H9 (cell line): ENCODE measurements at regions not wholly inside any gene's neighbourhood (a gene's known extent, or its start where the extent isn't known, plus 50 kb on each side); places are given as distances from the start of the nearest gene placed in this dataset.

ENCODE experiments used
- DNase-seq: peaks from one replicate; pipeline ENCODE4 v3.0.0-alpha.2; 2017
- H2AFZ ChIP-seq: one replicate; pipeline ENCODE4 v1.6.1; 2013; ENCODE audit warnings: mild to moderate bottlenecking, low read length, control low read depth, moderate library complexity
- H2AK5ac ChIP-seq: 2 replicates; pipeline ENCODE4 v1.6.1; 2013; ENCODE audit warnings: low read length, control low read depth, mixed read lengths; ENCODE audit not compliant: insufficient read length
- H2BK120ac ChIP-seq: one replicate; pipeline ENCODE4 v1.6.1; 2013; ENCODE audit warnings: low read depth, mild to moderate bottlenecking, low read length, control low read depth, inconsistent platforms; ENCODE audit not compliant: poor library complexity, severe bottlenecking
- H2BK12ac ChIP-seq: 2 replicates; pipeline ENCODE4 v1.6.1; 2013; ENCODE audit warnings: low read length, control low read depth, mixed read lengths, low read depth; ENCODE audit not compliant: insufficient read length
- H2BK15ac ChIP-seq: 2 replicates; pipeline ENCODE4 v1.6.1; 2013; ENCODE audit warnings: low read depth, low read length, control low read depth
- H2BK20ac ChIP-seq: one replicate; pipeline ENCODE4 v1.6.1; 2013; ENCODE audit warnings: low read depth, mild to moderate bottlenecking, low read length, control low read depth, inconsistent platforms; ENCODE audit not compliant: poor library complexity, severe bottlenecking
- H2BK5ac ChIP-seq: 2 replicates; pipeline ENCODE4 v1.6.1; 2013; ENCODE audit warnings: low read length, control low read depth, mixed read lengths; ENCODE audit not compliant: insufficient read length
- H3K14ac ChIP-seq: 2 replicates; pipeline ENCODE4 v1.6.1; 2013; ENCODE audit warnings: low read length, control low read depth; ENCODE audit not compliant: insufficient read depth
- H3K18ac ChIP-seq: 2 replicates; pipeline ENCODE4 v1.6.1; 2013; ENCODE audit warnings: low read depth, mild to moderate bottlenecking, mixed read lengths, low read length, control low read depth; ENCODE audit not compliant: insufficient read length
- H3K23ac ChIP-seq: 2 replicates; pipeline ENCODE4 v1.6.1; 2013; ENCODE audit warnings: low read length, control low read depth, mixed read lengths, low read depth; ENCODE audit not compliant: insufficient read length
- H3K23me2 ChIP-seq: 2 replicates; pipeline ENCODE4 v1.6.1; 2013; ENCODE audit warnings: low read depth, mild to moderate bottlenecking, mixed read lengths, low read length, control low read depth; ENCODE audit not compliant: insufficient read length, poor library complexity, severe bottlenecking
- H3K27ac ChIP-seq: 2 replicates; pipeline ENCODE4 v1.5.1; 2013; ENCODE audit warnings: low read length, control low read depth, mixed read lengths, low read depth; ENCODE audit not compliant: insufficient read length
- H3K27me3 ChIP-seq: 2 replicates; pipeline ENCODE4 v1.6.1; 2013; ENCODE audit warnings: low read length, control low read depth, inconsistent platforms; ENCODE audit not compliant: insufficient read depth
- H3K4ac ChIP-seq: 2 replicates; pipeline ENCODE4 v1.6.1; 2013; ENCODE audit warnings: low read depth, mild to moderate bottlenecking, control low read depth, inconsistent platforms, low read length, moderate library complexity
- H3K4me1 ChIP-seq: 2 replicates; pipeline ENCODE4 v1.6.1; 2013; ENCODE audit warnings: low read length, control low read depth, inconsistent platforms; ENCODE audit not compliant: insufficient read depth
- H3K4me2 ChIP-seq: 2 replicates; pipeline ENCODE4 v1.6.1; 2013; ENCODE audit warnings: low read length, control low read depth, mixed read lengths; ENCODE audit not compliant: insufficient read length, insufficient read depth
- H3K56ac ChIP-seq: 2 replicates; pipeline ENCODE4 v1.6.1; 2013; ENCODE audit warnings: low read depth, mild to moderate bottlenecking, mixed read lengths, low read length, control low read depth; ENCODE audit not compliant: insufficient read length
- H3K79me1 ChIP-seq: 2 replicates; pipeline ENCODE4 v1.6.1; 2013; ENCODE audit warnings: low read depth, mild to moderate bottlenecking, moderate library complexity, low read length, control low read depth, inconsistent platforms; ENCODE audit not compliant: insufficient read depth, poor library complexity, severe bottlenecking
- H3K79me2 ChIP-seq: 2 replicates; pipeline ENCODE4 v1.6.1; 2013; ENCODE audit warnings: low read length, control low read depth, inconsistent platforms; ENCODE audit not compliant: insufficient read depth
- H3K9ac ChIP-seq: 2 replicates; pipeline ENCODE4 v1.6.1; 2013; ENCODE audit warnings: low read length, control low read depth, mixed read lengths; ENCODE audit not compliant: insufficient read length; ENCODE audit errors: extremely low read depth
- H3K9me3 ChIP-seq: one replicate; pipeline ENCODE4 v1.6.1; 2013; ENCODE audit warnings: low read depth, low read length, inconsistent platforms; ENCODE audit not compliant: control insufficient read depth
- H3T11ph ChIP-seq: one replicate; pipeline ENCODE4 v1.6.1; 2013; ENCODE audit warnings: mild to moderate bottlenecking, low read length, control low read depth, inconsistent platforms
- H4K20me1 ChIP-seq: one replicate; pipeline ENCODE4 v1.6.1; 2013; ENCODE audit not compliant: control insufficient read depth, insufficient read length, insufficient read depth
- H4K5ac ChIP-seq: 2 replicates; pipeline ENCODE4 v1.6.1; 2013; ENCODE audit warnings: low read depth, mild to moderate bottlenecking, mixed read lengths, low read length, control low read depth; ENCODE audit not compliant: insufficient read length
- H4K8ac ChIP-seq: replicated peaks from 2 replicates; pipeline ENCODE4 v1.6.1; 2013; ENCODE audit warnings: low read length, control low read depth, mixed read lengths, low read depth; ENCODE audit not compliant: insufficient read length
- H4K91ac ChIP-seq: 2 replicates; pipeline ENCODE4 v1.6.1; 2013; ENCODE audit warnings: low read depth, mild to moderate bottlenecking, moderate library complexity, mixed read lengths, low read length, control low read depth; ENCODE audit not compliant: insufficient read length
- H3K27ac Mint-ChIP-seq, 3 experiments: 2 replicates in 2 of 3; 3 replicates in 1 of 3; pipeline ENCODE4 v1.8.0; 2020 to 2021; ENCODE audit warnings: mixed read lengths in 3 of 3, mild to moderate bottlenecking in 1 of 3, moderate library complexity in 1 of 3
- H3K27me3 Mint-ChIP-seq: 2 replicates; pipeline ENCODE4 v1.8.0; 2021; ENCODE audit warnings: low read depth, mild to moderate bottlenecking, moderate library complexity, mixed read lengths
- H3K36me3 Mint-ChIP-seq, 3 experiments: 2 replicates in 2 of 3; 3 replicates in 1 of 3; pipeline ENCODE4 v1.8.0; 2020 to 2021; ENCODE audit warnings: low read depth in 3 of 3, mixed read lengths in 3 of 3; ENCODE audit not compliant: insufficient read depth in 1 of 3
- H3K4me1 Mint-ChIP-seq, 2 experiments: 2 replicates each; pipeline ENCODE4 v1.8.0; 2020; ENCODE audit warnings: mixed read lengths in 2 of 2
- H3K4me3 Mint-ChIP-seq, 2 experiments: 2 replicates in 1 of 2; 3 replicates in 1 of 2; pipeline ENCODE4 v1.8.0; 2020 to 2021; ENCODE audit warnings: mild to moderate bottlenecking in 2 of 2, mixed read lengths in 2 of 2, moderate library complexity in 1 of 2
- H3K9me3 Mint-ChIP-seq, 2 experiments: 2 replicates in 1 of 2; 3 replicates in 1 of 2; pipeline ENCODE4 v1.8.0; 2020; ENCODE audit warnings: mild to moderate bottlenecking in 2 of 2, mixed read lengths in 2 of 2, moderate library complexity in 1 of 2
- TF ChIP-seq, protein P1 (sequence below): fragments of 200-600 bp; sonication (generic); conservative IDR thresholded peaks from 3 replicates; pipeline ENCODE4 v1.8.0; 2021; ENCODE audit warnings: antibody characterized with exemption, mild to moderate bottlenecking

DNA sequence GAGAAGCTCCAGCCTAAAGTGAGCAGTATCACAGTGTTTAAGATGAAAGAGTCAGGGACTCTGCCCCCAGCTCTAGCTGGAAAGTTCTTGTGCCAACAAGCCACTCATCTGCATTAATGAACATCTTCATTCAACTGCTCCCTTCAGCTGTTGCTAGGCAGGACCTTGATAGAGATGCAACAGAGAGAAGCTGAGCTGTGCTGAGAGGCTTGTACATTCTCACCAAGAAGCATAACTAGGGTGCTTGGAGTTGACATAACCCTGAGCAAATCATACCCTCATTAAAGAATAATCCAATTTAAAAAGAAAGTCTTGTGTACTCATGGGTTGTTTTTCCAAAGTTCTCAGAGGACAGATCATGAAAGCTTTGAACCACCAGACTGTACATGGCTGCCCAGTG is 63.2 kb downstream of the ATXN3L start:
- H3T11ph ChIP-seq, result no peak overlapping the region
- no peak overlapping the region for H3K14ac ChIP-seq
- Mint-ChIP-seq H3K4me1 (no peaks in the 10 kb centered on the region; a peak in 1 of 4 replicates), H3K36me3 (peaks cover 3 to 11% (median 5%) of the 10 kb centered on the region in 3 experiments; a peak in 6 of 7 replicates), H3K27me3 (no peaks in the 10 kb centered on the region; the same call in 1 of the 2 replicates), H3K4me3 (no peak overlapping the region), H3K27ac (no peak overlapping the region), H3K9me3 (peaks cover 64 to 65% of the 10 kb centered on the region in 2 experiments)
- no peak for DNase-seq
- no peaks in the 10 kb centered on the region for H3K27me3 ChIP-seq
- H3K79me2 ChIP-seq, result no peaks in the 10 kb centered on the region
- TF ChIP-seq, protein P1, sequence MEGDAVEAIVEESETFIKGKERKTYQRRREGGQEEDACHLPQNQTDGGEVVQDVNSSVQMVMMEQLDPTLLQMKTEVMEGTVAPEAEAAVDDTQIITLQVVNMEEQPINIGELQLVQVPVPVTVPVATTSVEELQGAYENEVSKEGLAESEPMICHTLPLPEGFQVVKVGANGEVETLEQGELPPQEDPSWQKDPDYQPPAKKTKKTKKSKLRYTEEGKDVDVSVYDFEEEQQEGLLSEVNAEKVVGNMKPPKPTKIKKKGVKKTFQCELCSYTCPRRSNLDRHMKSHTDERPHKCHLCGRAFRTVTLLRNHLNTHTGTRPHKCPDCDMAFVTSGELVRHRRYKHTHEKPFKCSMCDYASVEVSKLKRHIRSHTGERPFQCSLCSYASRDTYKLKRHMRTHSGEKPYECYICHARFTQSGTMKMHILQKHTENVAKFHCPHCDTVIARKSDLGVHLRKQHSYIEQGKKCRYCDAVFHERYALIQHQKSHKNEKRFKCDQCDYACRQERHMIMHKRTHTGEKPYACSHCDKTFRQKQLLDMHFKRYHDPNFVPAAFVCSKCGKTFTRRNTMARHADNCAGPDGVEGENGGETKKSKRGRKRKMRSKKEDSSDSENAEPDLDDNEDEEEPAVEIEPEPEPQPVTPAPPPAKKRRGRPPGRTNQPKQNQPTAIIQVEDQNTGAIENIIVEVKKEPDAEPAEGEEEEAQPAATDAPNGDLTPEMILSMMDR, result no peak
- no peak overlapping the region for H3K4ac ChIP-seq
- no peak overlapping the region for H3K23ac ChIP-seq
- H4K91ac ChIP-seq, result no peak overlapping the region
- H4K5ac ChIP-seq, result no peak overlapping the region
- no peak overlapping the region for H3K27ac ChIP-seq
- H3K18ac ChIP-seq, result no peak overlapping the region
- H3K23me2 ChIP-seq, result no peaks in the 10 kb centered on the region
- no peak overlapping the region for H2BK20ac ChIP-seq
- no peaks in the 10 kb centered on the region for H3K4me1 ChIP-seq
- no peak overlapping the region for H2AFZ ChIP-seq
- H2BK15ac ChIP-seq, result no peak overlapping the region
- H2BK120ac ChIP-seq, result no peak overlapping the region
- H2BK5ac ChIP-seq, result no peak overlapping the region
- no peak overlapping the region for H3K4me2 ChIP-seq
- H4K20me1 ChIP-seq, result no peaks in the 10 kb centered on the region
- no peaks in the 10 kb centered on the region for H3K79me1 ChIP-seq
- H3K9ac ChIP-seq, result no peak overlapping the region
- H3K9me3 ChIP-seq, result no peaks in the 10 kb centered on the region
- no peak overlapping the region for H4K8ac ChIP-seq
- H3K56ac ChIP-seq, result no peak overlapping the region
- no peak overlapping the region for H2BK12ac ChIP-seq
- no peak overlapping the region for H2AK5ac ChIP-seq
